GM18520 (cell line): ENCODE measurements at regions not wholly inside any gene's neighbourhood (a gene's known extent, or its start where the extent isn't known, plus 50 kb on each side); places are given as distances from the start of the nearest gene placed in this dataset.

ENCODE experiments used
- ATAC-seq: cut with Tn5 transposase; IDR thresholded peaks from one replicate; pipeline ENCODE4 v1.9.1; 2021; ENCODE audit not compliant: unreplicated experiment

- ATAC-seq: no peak
These were observed 123.8 kb upstream of the PRPS1L1 start for GRCh38 chr7:18151422-18151821.

- ATAC-seq: no peak
These were observed 125.6 kb upstream of the PRPS1L1 start for GRCh38 chr7:18153183-18153748.

DNA sequence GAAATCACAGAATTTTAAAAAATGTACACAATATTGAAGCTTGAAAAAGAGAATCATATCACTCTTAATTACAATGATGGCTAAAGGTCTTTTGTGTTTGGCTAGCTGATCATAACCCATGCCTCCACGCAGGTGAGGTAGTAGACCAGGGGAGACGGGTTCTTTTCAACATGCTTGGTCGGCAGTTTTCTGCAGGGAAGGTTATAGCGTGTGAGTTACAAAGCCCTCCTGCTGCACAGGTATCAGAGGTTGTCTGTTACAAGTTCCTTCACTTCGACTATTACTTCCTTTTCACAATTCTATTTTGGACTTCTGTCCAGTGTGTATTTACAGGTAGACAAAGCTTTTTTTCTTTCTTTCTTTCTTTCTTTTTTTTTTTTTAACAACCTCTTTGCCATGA, 127.1 kb upstream of the PRPS1L1 start:
- no peak for ATAC-seq

DNA sequence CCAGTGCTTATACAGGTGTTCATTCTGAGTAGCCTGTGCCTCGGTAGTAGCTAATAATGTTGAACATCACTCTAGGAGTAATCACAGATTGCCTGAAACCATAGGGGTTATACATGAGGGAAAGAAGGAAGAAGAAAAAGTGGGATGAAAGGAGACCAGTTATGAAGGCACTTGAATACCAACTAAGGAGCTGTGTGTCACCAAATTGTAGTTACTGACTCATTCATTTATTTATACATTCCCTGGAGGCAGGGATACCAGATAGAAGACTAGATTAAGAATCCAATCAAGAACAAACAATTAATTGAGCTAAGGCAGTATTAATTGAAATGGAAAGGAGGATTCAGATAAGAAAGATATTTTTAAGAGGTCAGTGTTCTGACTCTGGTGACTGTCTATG, 129.6 kb upstream of the PRPS1L1 start:
- ATAC-seq: no peak

DNA sequence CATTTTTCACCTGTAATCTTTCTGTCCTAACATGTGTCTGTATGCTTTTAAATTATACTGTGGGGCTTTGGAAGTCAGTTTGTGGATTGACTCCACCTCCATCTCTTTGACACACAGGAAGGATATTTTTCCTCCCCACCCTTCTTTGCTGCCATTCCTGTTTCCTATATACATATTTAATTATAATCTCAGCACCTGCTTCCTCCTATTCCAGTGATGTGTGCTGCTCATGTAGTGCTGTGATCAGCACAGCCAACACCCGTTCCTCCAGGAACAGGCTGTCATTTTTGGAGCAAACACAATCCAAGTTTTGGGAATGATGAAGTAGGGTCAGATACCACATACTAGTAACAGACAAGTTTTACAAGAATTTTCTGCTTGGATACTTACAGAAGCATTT, 135.0 kb upstream of the PRPS1L1 start:
- ATAC-seq: no peak

DNA sequence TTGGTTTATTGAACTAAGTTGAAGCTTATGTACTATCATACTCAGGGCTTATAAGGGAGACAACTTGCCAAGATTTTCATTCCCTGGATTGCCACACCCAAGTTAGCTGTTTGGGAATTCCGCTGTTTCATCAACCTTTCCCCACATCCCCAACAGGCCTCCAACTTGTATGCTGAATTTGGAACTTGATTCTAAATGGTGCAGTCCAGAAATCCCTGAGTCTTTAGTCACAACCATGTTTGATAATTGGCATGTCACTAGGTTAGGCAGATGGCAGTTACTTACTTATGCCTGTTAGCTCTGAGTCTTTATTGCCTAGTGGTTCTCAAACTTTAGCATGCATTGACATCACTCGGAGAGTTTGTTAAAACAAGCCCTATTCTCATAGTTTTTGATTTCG, 135.4 kb upstream of the PRPS1L1 start:
- no peak for ATAC-seq

GRCh38 chr7:18165166-18165565, 137.5 kb upstream of the PRPS1L1 start:
- ATAC-seq: no peak

DNA sequence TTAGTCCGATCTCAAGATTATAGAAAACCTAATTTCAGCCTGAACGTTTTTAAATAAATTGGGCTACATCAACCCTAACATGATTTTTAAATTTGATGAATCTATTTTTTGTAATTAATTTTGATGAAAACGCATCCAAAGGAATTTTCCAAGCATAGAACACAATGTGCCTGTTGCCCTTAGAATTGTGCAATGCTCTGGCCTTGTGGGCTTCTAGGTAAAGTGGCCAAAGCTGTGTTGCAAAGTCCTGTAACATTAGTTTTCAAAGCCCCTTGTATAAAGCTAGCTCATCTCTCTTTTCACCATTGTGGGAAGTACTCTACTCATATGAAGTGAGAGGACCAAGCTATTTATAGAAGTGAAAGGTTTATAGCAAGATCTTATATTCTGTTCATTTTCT, 138.4 kb upstream of the PRPS1L1 start:
- ATAC-seq: no peak

DNA sequence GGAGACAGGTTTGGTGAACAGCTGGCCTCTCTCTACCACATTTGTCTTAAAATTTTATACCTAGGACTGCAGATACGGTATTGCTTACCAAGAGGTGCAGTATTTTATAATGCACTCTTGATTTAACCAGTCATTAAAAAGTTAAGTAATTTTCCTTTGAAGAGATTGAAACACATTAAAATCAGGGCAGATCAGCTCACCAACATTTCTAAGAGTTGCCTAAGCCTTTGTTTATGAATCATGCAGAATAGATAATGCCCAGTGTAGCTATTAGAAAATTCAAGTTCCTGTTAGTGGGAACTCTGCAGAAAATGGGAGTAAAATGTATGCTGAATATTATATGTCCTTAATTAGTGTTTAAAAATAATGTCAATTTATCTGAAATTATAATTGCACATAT, 140.2 kb upstream of the PRPS1L1 start:
- no peak for ATAC-seq

DNA sequence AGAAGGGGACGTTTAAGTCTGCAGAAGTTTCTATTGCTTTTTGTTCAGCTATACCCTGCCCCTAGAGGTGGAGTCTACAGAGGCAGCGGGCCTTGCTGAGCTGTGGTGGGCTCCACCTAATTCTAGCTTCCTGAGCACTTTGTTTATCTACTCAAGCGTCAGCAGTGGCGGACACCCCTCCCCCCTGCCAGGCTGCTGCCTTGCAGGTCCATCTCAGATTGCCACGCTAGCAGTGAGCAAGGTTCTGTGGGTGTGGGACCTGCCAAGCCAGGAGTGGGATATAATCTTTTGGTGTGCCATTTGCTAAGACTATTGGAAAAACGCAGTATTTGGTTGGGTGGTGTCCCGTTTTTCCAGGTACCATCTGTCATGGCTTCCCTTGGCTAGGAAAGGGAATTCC, 147.3 kb upstream of the PRPS1L1 start:
- ATAC-seq: no peak

GRCh38 chr7:18175801-18176450, 148.3 kb upstream of the PRPS1L1 start:
- ATAC-seq: no peak

GRCh38 chr7:18177129-18177814, 149.6 kb upstream of the PRPS1L1 start:
- no peak for ATAC-seq

- peak; percentile 84 for ATAC-seq
These were observed 150.4 kb upstream of the PRPS1L1 start for GRCh38 chr7:18177815-18178660.

GRCh38 chr7:18179093-18179492, 151.4 kb upstream of the PRPS1L1 start:
- no peak for ATAC-seq

GRCh38 chr7:18180685-18181084, 153.0 kb upstream of the PRPS1L1 start:
- no peak for ATAC-seq

DNA sequence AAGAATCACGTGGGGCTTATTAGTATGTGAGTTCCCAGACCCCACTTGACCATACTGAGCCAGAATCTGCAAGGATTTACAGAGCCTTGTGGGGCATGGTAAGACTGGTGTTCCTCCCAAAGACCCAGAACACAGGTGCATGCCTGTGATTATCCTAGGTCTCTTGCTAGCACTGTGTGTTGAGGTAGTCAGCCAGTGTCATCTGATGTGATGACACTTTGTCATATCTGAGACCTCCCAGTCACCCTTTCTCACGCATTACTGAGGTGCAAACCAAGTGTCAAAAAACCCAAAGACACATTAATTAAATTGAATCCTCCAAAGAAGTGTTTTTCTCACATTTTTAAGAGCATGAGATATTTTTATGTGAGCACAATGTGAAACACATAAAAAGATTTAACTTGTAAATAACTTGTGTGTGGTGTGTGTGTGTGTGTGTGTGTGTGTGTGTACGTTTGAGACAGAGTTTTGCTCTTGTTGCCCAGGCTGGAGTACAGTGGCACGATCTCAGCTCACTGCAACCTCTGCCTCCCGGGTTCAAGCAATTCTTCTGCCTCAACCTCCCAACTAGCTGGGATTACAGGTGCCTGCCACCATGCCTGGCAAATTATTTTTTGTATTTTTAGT, 162.0 kb upstream of the PRPS1L1 start:
- no peak for ATAC-seq

- no peak for ATAC-seq
These were observed 163.7 kb upstream of the PRPS1L1 start for GRCh38 chr7:18191341-18191740.

DNA sequence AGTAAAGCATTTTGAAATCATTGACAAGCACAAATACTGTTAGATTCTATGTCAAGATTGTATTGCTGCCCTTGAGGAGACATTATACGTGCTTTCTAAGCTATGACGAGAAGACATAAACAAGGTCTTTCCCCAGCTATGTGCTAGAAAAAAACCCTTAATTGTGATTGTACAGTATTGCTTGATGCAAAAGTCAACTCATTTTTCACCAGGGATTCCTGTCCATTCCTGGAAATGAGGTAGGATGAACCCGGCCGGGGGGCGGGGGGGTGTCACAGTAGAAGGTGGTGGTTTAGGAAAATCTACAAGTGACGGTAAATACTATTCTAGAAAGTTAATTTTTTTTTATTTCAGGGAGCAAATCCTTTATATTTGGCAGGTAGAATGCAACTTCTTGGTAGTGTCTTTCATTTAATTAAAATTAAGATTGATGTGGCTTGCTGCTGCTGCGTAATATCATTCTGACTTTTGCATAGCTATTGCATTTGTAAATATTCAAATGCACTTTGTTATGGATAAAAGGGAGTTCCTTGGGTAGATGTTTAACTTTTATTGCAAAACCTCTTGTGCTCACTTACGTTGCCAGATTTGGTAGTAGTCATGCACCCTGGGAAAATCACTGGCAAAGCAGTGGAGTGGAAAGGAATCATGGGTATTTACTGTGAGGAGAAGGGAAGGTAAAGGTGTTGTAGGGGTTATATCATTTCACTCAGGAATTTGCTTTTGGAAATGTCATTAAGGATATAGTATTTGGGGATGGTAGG, 164.4 kb upstream of the PRPS1L1 start:
- no peak for ATAC-seq

- no peak for ATAC-seq
These were observed 167.0 kb upstream of the PRPS1L1 start for GRCh38 chr7:18194616-18195015.

GRCh38 chr7:18196638-18197037, 169.0 kb upstream of the PRPS1L1 start:
- ATAC-seq: no peak
